ENCODE measurements at regions not wholly inside any gene's neighbourhood (a gene's known extent, or its start where the extent isn't known, plus 50 kb on each side); places are given as distances from the start of the nearest gene placed in this dataset.

- no peak for TF ChIP-seq CTCF (conservative IDR thresholded peaks at IDR 0.05)
- no peak for TF ChIP-seq ZFX (IDR thresholded peaks at IDR 0.05)
These were observed 128.9 kb upstream of the VWC2 start for GRCh38 chr7:49644396-49645166.

All from C4-2B (cell line).